Fibroblast of skin of left quadriceps (primary cell): ENCODE measurements at regions not wholly inside any gene's neighbourhood (a gene's known extent, or its start where the extent isn't known, plus 50 kb on each side); places are given as distances from the start of the nearest gene placed in this dataset.
"Not testable (repeated sequence)": the region's sequence is repeated elsewhere in the genome, so short reads cannot be mapped to it uniquely, and the experiment has no call there.

ENCODE experiments used
- DNase-seq, 2 experiments: peaks; one replicate each; pipeline ENCODE4 v3.0.0-alpha.2; 2013; ENCODE audit warnings: low read depth in 2 of 2

GRCh38 chr4:99763635-99764101 lies 53.0 kb upstream of the DAPP1 start:
- peak; percentile 1 to 4 for DNase-seq

GRCh38 chr4:99762728-99763127 lies 53.9 kb upstream of the DAPP1 start:
- DNase-seq, result no peak

- no peak for DNase-seq
Measured at GRCh38 chr4:99759988-99760387, 56.6 kb upstream of the DAPP1 start.

- DNase-seq, result no peak
Measured at GRCh38 chr4:99759346-99759984, 57.2 kb upstream of the DAPP1 start.

GRCh38 chr4:99755223-99755944 lies 61.2 kb upstream of the DAPP1 start:
- no peak for DNase-seq

- DNase-seq, result no peak
Measured at GRCh38 chr4:99754756-99755155, 61.9 kb upstream of the DAPP1 start.

- DNase-seq, result no peak
Measured at GRCh38 chr4:99753931-99754330, 62.7 kb upstream of the DAPP1 start.

- no peak for DNase-seq
Measured at GRCh38 chr4:99749445-99750391, 66.9 kb upstream of the DAPP1 start.

- no peak for DNase-seq
Measured at GRCh38 chr4:99746443-99746842, 70.2 kb upstream of the DAPP1 start.

GRCh38 chr4:99736846-99737245 lies 79.2 kb upstream of the C4orf54 start:
- no peak for DNase-seq

GRCh38 chr4:99735822-99736221 lies 78.2 kb upstream of the C4orf54 start:
- no peak for DNase-seq

- DNase-seq, result no peak
Measured at GRCh38 chr4:99734583-99735322, 77.1 kb upstream of the C4orf54 start.

- DNase-seq, result not testable (repeated sequence)
Measured at GRCh38 chr4:99733455-99733854, 75.8 kb upstream of the C4orf54 start.

- no peak for DNase-seq
Measured at GRCh38 chr4:99729186-99729585, 71.6 kb upstream of the C4orf54 start.

GRCh38 chr4:99724067-99724466 lies 66.4 kb upstream of the C4orf54 start:
- DNase-seq, result no peak

GRCh38 chr4:99723612-99724011 lies 66.0 kb upstream of the C4orf54 start:
- DNase-seq, result no peak

GRCh38 chr4:99722725-99723124 lies 65.1 kb upstream of the C4orf54 start:
- no peak for DNase-seq

GRCh38 chr4:99722006-99722405 lies 64.4 kb upstream of the C4orf54 start:
- DNase-seq, result no peak

GRCh38 chr4:99720206-99720605 lies 62.6 kb upstream of the C4orf54 start:
- no peak for DNase-seq

- no peak for DNase-seq
Measured at GRCh38 chr4:99716996-99717395, 59.4 kb upstream of the C4orf54 start.

GRCh38 chr4:99715286-99715685 lies 57.7 kb upstream of the C4orf54 start:
- no peak for DNase-seq

- no peak for DNase-seq
Measured at GRCh38 chr4:99714179-99714578, 56.6 kb upstream of the C4orf54 start.
